ENCODE measurements at regions not wholly inside any gene's neighbourhood (a gene's known extent, or its start where the extent isn't known, plus 50 kb on each side); places are given as distances from the start of the nearest gene placed in this dataset.

GRCh38 chr13:61286148-61286745, 129.4 kb downstream of the PCDH20 start:
- H3K4me3 ChIP-seq (ENCODE audit: low read depth, poor library complexity, severe bottlenecking): no peak overlapping the region
- DNase-seq (ENCODE audit: low spot score in 2 of 2): no peak
- WGBS, 2 donors: 65 to 69% methylated on average over 4 of the region's 4 CpGs
- TF ChIP-seq, protein P1, sequence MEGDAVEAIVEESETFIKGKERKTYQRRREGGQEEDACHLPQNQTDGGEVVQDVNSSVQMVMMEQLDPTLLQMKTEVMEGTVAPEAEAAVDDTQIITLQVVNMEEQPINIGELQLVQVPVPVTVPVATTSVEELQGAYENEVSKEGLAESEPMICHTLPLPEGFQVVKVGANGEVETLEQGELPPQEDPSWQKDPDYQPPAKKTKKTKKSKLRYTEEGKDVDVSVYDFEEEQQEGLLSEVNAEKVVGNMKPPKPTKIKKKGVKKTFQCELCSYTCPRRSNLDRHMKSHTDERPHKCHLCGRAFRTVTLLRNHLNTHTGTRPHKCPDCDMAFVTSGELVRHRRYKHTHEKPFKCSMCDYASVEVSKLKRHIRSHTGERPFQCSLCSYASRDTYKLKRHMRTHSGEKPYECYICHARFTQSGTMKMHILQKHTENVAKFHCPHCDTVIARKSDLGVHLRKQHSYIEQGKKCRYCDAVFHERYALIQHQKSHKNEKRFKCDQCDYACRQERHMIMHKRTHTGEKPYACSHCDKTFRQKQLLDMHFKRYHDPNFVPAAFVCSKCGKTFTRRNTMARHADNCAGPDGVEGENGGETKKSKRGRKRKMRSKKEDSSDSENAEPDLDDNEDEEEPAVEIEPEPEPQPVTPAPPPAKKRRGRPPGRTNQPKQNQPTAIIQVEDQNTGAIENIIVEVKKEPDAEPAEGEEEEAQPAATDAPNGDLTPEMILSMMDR (IDR thresholded peaks at IDR 0.05): no peak
- no peak for TF ChIP-seq POLR2A (IDR thresholded peaks at IDR 0.05)
- intact Hi-C loops (cut with DNase I; ENCODE audit: low total_unique reads): no loop called here

GRCh38 chr13:61277586-61278276, 137.9 kb downstream of the PCDH20 start:
- 71 to 74% methylated on average over 5 of the region's 5 CpGs for WGBS, 2 donors
- TF ChIP-seq, protein P1 (IDR thresholded peaks at IDR 0.05): no peak
- no peak for TF ChIP-seq POLR2A (IDR thresholded peaks at IDR 0.05)
- no peak overlapping the region for H3K4me3 ChIP-seq (ENCODE audit: low read depth, poor library complexity, severe bottlenecking)
- intact Hi-C loops (cut with DNase I; ENCODE audit: low total_unique reads): no loop called here
- DNase-seq (ENCODE audit: low spot score in 2 of 2): no peak

DNA sequence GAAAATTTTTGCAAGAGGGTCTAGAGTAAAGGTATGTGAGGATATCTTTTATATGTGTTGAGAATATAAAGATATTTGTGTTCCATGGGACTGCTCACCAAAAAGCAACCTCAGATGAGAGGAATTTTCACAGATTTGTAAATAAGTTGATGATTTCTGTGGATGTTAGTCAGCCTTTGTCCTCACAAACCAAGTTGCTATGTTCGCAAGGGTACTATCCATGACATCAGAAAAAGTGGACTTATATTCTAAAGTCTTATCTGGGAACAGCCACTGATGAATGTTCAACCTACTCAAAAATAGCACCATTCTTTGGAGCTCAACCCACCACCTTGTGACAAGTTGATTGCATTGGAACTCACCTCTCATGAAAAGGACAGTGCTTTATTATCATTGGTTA, 138.6 kb downstream of the PCDH20 start:
- no peak for DNase-seq (ENCODE audit: low spot score in 2 of 2)
- intact Hi-C loops (cut with DNase I; ENCODE audit: low total_unique reads): no loop called here
- WGBS, 2 donors: 97 to 100% methylated on average over 1 of the region's 1 CpG
- no peak for TF ChIP-seq POLR2A (IDR thresholded peaks at IDR 0.05)
- TF ChIP-seq, protein P1 (IDR thresholded peaks at IDR 0.05): no peak
- H3K4me3 ChIP-seq (ENCODE audit: low read depth, poor library complexity, severe bottlenecking): no peak overlapping the region

- DNase-seq (ENCODE audit: low spot score in 2 of 2): no peak
- TF ChIP-seq, protein P1 (IDR thresholded peaks at IDR 0.05): no peak
- intact Hi-C loops (cut with DNase I; ENCODE audit: low total_unique reads): no loop called here
- WGBS, 2 donors: 63 to 75% methylated on average over 2 of the region's 2 CpGs
- H3K4me3 ChIP-seq (ENCODE audit: low read depth, poor library complexity, severe bottlenecking): no peak overlapping the region
Observed at GRCh38 chr13:61276401-61276800, 139.2 kb downstream of the PCDH20 start.

- WGBS, 2 donors: 38 to 48% methylated on average over 2 of the region's 2 CpGs
- H3K4me3 ChIP-seq (ENCODE audit: low read depth, poor library complexity, severe bottlenecking): no peak overlapping the region
- intact Hi-C loops (cut with DNase I; ENCODE audit: low total_unique reads): no loop called here
- DNase-seq (ENCODE audit: low spot score in 2 of 2): no peak
- TF ChIP-seq POLR2A (IDR thresholded peaks at IDR 0.05): no peak
- TF ChIP-seq, protein P1 (IDR thresholded peaks at IDR 0.05): no peak
Observed at GRCh38 chr13:61275736-61276135, 139.9 kb downstream of the PCDH20 start.
